SK-MEL-5 (cell line): ENCODE measurements at regions not wholly inside any gene's neighbourhood (a gene's known extent, or its start where the extent isn't known, plus 50 kb on each side); places are given as distances from the start of the nearest gene placed in this dataset.
"Not testable (repeated sequence)": the region's sequence is repeated elsewhere in the genome, so short reads cannot be mapped to it uniquely, and the experiment has no call there.

ENCODE experiments used
- DNase-seq: peaks from one replicate; pipeline ENCODE4 v3.0.0-alpha.2; 2016; ENCODE audit warnings: low read depth, low spot score
- in situ Hi-C: cut with HindIII; loops from 2 replicates; pipeline ENCODE4 v1.10.0; 2016; ENCODE audit warnings: low sequenced_read_pairs, high pct_unique_total_duplicates, low pct_unique_long_range_greater_than_20kb

DNA sequence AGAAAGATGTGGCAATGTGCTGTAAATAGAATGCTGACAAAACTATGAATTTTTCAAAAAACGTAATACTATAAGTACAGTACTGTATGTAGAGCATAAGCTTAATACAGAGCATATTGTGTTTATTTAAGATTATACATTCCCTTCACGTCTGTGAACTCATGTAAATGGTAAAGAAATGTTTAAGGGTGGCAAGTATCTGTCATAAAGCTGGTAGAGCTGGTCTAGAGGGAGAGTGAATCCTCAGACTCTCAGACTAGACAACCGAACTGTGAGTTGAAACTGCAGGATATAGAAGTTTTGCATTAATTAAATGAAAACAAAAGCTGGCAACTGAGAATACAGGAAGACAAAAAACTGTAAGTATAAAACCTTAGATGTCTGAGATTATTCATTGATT, 87.3 kb upstream of the ANXA1 start:
- no peak for DNase-seq
- in situ Hi-C loops = no loop called here

DNA sequence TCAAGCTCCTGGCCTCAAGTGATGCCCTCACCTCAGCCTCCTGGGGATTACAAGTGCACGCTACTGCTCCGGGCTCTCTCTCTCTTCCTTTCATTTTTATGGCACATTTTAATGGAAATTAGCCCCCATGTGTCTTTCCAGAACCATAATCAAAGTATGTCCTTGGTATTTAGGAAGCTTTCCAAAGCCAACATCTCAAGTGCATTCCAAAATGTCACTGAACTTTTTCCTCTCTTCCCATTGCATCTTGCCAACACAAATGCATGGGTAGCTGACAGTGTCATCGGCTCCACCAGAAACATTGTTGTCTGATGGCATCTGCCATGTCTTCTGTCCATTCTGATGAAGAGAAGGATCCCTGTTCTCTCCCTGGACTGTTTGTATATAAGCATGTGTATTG, 90.5 kb upstream of the ANXA1 start:
- in situ Hi-C loops = no loop called here
- DNase-seq = no peak

DNA sequence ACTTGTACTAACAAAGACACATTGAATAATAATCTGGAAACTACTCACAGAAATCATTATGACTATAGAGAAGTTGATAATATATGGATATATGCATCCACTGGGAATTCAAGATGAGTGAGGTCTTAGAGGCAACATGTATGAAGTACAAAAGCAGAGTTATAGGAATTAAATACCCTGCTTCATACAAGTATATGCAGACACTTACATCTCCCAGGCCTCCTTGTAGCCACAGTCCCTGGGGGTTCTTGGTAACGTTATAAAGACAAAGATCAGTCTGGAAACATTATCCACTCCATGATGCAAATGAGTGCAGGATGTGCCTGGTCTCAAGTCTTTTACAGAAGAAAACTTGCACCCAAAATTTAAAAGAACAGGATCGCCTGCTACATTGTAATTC, 92.4 kb upstream of the ANXA1 start:
- in situ Hi-C loops = no loop called here
- no peak for DNase-seq

GRCh38 chr9:73056245-73056644, 95.4 kb upstream of the ANXA1 start:
- in situ Hi-C loops = no loop called here
- DNase-seq = no peak

GRCh38 chr9:73054091-73054490, 97.6 kb upstream of the ANXA1 start:
- no peak for DNase-seq
- in situ Hi-C loops = no loop called here

GRCh38 chr9:73053543-73053942, 98.1 kb upstream of the ANXA1 start:
- in situ Hi-C loops = no loop called here
- no peak for DNase-seq

DNA sequence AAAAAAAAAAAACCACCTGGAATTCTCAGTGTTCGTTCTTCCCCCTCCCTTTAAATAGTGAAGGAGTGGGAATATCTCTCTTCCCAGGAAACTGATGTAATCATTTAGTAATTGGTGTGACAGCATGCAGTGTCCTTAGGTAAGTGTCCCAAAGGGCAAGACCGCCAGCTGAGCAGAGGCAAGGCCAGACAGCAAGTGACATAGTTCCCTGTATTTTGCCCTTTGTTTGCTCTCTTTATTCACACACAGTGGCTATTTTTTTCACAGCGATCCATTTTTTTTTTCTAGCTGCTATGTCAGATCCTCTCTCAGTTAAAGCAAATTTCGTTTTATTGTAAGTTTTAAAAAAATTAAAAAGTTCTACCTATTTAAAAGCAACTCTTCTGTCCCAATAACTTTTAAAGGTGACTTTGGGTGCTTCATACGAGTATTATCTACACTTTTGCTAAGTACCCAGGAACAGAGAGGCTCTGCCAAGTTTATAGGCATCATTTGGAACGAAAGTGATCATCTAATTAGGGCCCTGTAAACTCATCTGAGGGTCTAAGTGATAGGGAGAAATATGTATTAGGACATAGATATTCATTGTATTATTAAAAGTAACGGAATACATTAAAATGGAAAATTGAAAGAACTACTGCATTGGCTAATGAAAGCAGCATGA, 98.2 kb upstream of the ALDH1A1 start:
- peak; percentile 9 for DNase-seq
- in situ Hi-C loops = no loop called here

- in situ Hi-C loops = no loop called here
- peak; percentile 19 for DNase-seq
Observed at GRCh38 chr9:73050065-73050816, 97.4 kb upstream of the ALDH1A1 start.

GRCh38 chr9:73049280-73049679, 96.4 kb upstream of the ALDH1A1 start:
- no peak for DNase-seq
- in situ Hi-C loops = no loop called here

GRCh38 chr9:73046769-73047168, 93.9 kb upstream of the ALDH1A1 start:
- no peak for DNase-seq
- in situ Hi-C loops = no loop called here

DNA sequence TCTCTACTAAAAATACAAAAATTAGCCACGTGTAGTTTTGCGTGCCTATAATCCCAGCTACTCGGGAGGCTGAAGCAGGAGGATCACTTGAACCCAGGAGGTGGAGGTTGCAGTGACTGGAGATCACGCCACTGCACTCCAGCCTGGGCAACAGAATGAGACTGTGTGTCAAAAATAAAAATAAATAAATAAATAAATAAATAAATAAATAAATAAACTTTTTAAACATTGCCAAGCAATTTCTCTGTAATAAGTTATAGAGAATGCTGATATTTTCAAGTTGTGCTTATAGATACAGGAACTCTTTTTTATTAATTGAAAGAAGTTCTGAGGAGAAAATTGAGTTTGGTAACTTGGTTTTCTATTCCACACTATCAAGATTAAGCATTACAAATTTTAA, 91.9 kb upstream of the ALDH1A1 start:
- in situ Hi-C loops, DNase-seq: not testable (repeated sequence)

DNA sequence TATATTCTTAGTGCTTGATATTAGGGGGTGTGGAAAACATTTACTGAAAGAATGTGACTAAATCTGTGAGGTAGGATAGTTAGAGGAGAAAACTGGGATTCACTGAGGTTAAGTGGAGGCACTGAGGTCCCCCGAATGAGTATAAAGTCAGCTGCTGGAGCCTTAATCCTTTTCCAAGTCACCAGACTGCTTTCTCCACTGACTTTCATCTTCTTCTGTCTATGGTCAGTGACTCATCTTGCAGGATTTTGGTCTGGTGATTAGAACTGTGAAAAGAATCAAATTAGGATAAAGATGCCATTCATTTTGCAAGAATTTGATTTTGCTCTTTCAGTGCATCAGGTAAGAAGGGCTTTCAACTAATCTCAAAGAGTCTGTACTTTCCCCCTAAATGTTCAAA, 89.3 kb upstream of the ALDH1A1 start:
- DNase-seq = peak; percentile 62
- in situ Hi-C loops = no loop called here

- no peak for DNase-seq
- in situ Hi-C loops = no loop called here
Observed at GRCh38 chr9:73039271-73040263, 86.7 kb upstream of the ALDH1A1 start.

- in situ Hi-C loops = no loop called here
Observed at GRCh38 chr9:73038613-73039012, 85.8 kb upstream of the ALDH1A1 start.

GRCh38 chr9:73038089-73038509, 85.2 kb upstream of the ALDH1A1 start:
- in situ Hi-C loops = no loop called here

More at GRCh38 chr9:73038613-73039012, 85.8 kb upstream of the ALDH1A1 start:
- no peak for DNase-seq

DNA sequence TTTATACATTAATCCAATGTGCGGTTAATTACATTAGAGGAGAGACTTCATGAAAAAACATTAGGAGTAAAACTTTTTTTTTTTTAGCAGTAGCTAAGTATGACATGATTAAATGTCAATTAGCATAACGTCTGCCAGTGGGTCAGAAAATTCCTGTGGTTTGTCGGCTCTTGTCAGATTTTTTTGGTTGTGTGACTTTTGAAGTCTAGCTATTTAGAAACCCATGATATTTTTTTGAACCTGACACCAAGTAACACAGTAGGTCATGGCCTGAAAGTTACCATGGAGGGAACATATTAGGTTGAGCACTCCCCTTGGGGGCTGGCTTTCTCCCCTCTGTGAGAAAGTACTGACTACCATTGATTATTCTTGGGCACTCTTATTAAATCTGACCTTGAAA, 84.8 kb upstream of the ALDH1A1 start:
- in situ Hi-C loops = no loop called here
- no peak for DNase-seq

More at GRCh38 chr9:73038089-73038509, 85.2 kb upstream of the ALDH1A1 start:
- no peak for DNase-seq

- in situ Hi-C loops = no loop called here
- peak; percentile 34 for DNase-seq
Observed at GRCh38 chr9:73034962-73035361, 82.1 kb upstream of the ALDH1A1 start.

- DNase-seq = no peak
- in situ Hi-C loops = no loop called here
Observed at GRCh38 chr9:73031350-73031749, 78.5 kb upstream of the ALDH1A1 start.
